ENCODE measurements at regions not wholly inside any gene's neighbourhood (a gene's known extent, or its start where the extent isn't known, plus 50 kb on each side); places are given as distances from the start of the nearest gene placed in this dataset.

- Histone ChIP-seq H3K9me3 (ENCODE audit: control insufficient read depth, insufficient read depth, low read length) (no peaks in the 10 kb centered on the region; the same call in 1 of the 2 replicates), H3K36me3 (ENCODE audit: control insufficient read depth, insufficient read depth, low read length) (no peaks in the 10 kb centered on the region), H3K4me2 (ENCODE audit: low read depth, low read length) (no peak overlapping the region), H3K9me1 (ENCODE audit: insufficient read depth, low read length) (no peaks in the 10 kb centered on the region), H3K18ac (ENCODE audit: low read depth, low read length) (no peak overlapping the region), H3K14ac (replicated peaks; ENCODE audit: low read depth, low read length) (no peak overlapping the region), H3K4ac (ENCODE audit: low read depth, low read length) (no peak overlapping the region), H3K79me1 (ENCODE audit: low read depth in 1 of 2, low read length in 2 of 2) (no peaks in the 10 kb centered on the region), H2AFZ (replicated peaks; ENCODE audit: low read length, poor library complexity) (no peak overlapping the region), H3K9ac (ENCODE audit: low read depth, low read length) (no peak overlapping the region), H2BK20ac (ENCODE audit: low read depth, low read length) (no peak overlapping the region), H4K8ac (ENCODE audit: low read depth in 2 of 2, low read length in 2 of 2) (no peak overlapping the region), H3K27me3 (ENCODE audit: control insufficient read depth, insufficient read depth, low read length) (no peaks in the 10 kb centered on the region), H3K4me3 (ENCODE audit: insufficient read depth, low read depth, low read length) (no peak overlapping the region), H3K27ac (ENCODE audit: insufficient read depth, low read length) (no peak overlapping the region), H2BK120ac (ENCODE audit: low read depth, low read length) (no peak overlapping the region), H2BK15ac (ENCODE audit: low read depth, low read length) (no peak overlapping the region), H2BK5ac (ENCODE audit: low read depth, low read length, poor library complexity, severe bottlenecking) (no peak overlapping the region), H4K20me1 (ENCODE audit: insufficient read depth, low read length) (no peaks in the 10 kb centered on the region), H2AK9ac (replicated peaks; ENCODE audit: low read depth, low read length, poor library complexity) (no peak overlapping the region), H3K4me1 (ENCODE audit: control insufficient read depth, insufficient read depth, low read length) (no peaks in the 10 kb centered on the region), H4K91ac (ENCODE audit: insufficient read depth, low read depth, low read length) (no peak overlapping the region), H3K23ac (ENCODE audit: low read depth, low read length) (no peak overlapping the region), H2AK5ac (ENCODE audit: low read depth, low read length) (no peak overlapping the region), H4K5ac (ENCODE audit: low read depth, low read length) (no peak overlapping the region), H3K56ac (ENCODE audit: extremely low read depth, insufficient read depth, low read length) (no peak overlapping the region)
- ChIA-PET CTCF (interaction anchor here (0.6 kb wide), 1 partner anchor 10 kb away, joined by 3 read pairs; no protein-coding TSS in a partner anchor), POLR2A (ENCODE audit: unreplicated experiment) (no interaction called here)
- dilution Hi-C loops (cut with HindIII; ENCODE audit: low sequenced_read_pairs, unreplicated experiment) = no loop called here
- no TSS peak for BruUV-seq (replicated peaks)
- DNase-seq (no peak), ATAC-seq (ENCODE audit: low read depth) (no peak)
- WGBS, 2 experiments (ENCODE audit: extremely low coverage in 2 of 2, insufficient read length in 1 of 2) = 50% methylated on average over 3 of the region's 4 CpGs; no CpG with 5 or more reads in 1 of the 2 experiments
- in situ Hi-C loops (cut with MboI; ENCODE audit: low sequenced_read_pairs) = no loop called here
- intact Hi-C loops (cut with micrococcal nuclease) = no loop called here
- TF ChIP-seq NFE2L2 (IDR thresholded peaks at IDR 0.05; ENCODE audit: low read depth, low read length) = no peak
- no peak for TF ChIP-seq USF2 (IDR thresholded peaks at IDR 0.05; ENCODE audit: low read depth, low read length)
- TF ChIP-seq CHD1 (IDR thresholded peaks at IDR 0.05; ENCODE audit: low read depth, low read length) = no peak
- no peak for TF ChIP-seq RAD21 (IDR thresholded peaks at IDR 0.05; ENCODE audit: low read length)
- TF ChIP-seq MAZ (IDR thresholded peaks at IDR 0.05; ENCODE audit: borderline replicate concordance, low read depth, low read length) = no peak
- TF ChIP-seq RFX5 (IDR thresholded peaks at IDR 0.05; ENCODE audit: low read depth, low read length) = no peak
- TF ChIP-seq SMC3 (IDR thresholded peaks at IDR 0.05; ENCODE audit: low read depth, low read length) = no peak
- TF ChIP-seq ELK1 (IDR thresholded peaks at IDR 0.05; ENCODE audit: borderline replicate concordance, low read depth, low read length) = no peak
- TF ChIP-seq RCOR1 (IDR thresholded peaks at IDR 0.05; ENCODE audit: insufficient replicate concordance, low read length) = no peak
- TF ChIP-seq MAFK (IDR thresholded peaks at IDR 0.05; ENCODE audit: low read depth, low read length) = no peak
- TF ChIP-seq BHLHE40 (IDR thresholded peaks at IDR 0.05; ENCODE audit: low read depth, low read length) = no peak
These were observed 72.8 kb upstream of the PCAT7 start for GRCh38 chr9:94482110-94482509.

Data from IMR-90 (cell line).